ENCODE measurements at regions not wholly inside any gene's neighbourhood (a gene's known extent, or its start where the extent isn't known, plus 50 kb on each side); places are given as distances from the start of the nearest gene placed in this dataset.
A peak's percentile ranks its signal among the peaks of the same experiment; 100 is the strongest.

DNA sequence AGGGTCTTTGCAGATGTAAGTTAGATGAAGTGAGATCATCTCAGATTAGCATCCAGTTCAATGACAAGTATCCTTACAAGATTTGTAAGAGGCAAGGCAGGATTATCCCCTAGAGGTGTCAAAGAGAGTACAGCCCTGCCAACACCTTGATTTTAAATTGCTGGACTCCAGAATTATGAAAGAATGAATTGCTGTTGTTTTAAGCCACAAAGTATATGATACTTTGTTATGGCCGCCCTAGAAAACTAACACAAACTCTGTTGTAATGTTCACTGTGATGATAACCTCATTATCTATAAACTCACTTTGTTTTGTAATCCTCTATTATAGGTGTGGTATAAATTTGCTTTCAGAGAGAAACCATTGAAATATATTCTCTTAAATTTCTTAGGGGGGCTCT, 249.0 kb upstream of the SPOPL start:
- Histone ChIP-seq H3K4me3 (no peak overlapping the region), H3K4me2 (no peak overlapping the region), H3K9me3 (no peaks in the 10 kb centered on the region), H3K4me1 (no peaks in the 10 kb centered on the region), H3K27ac (no peak overlapping the region)
- no peak for ATAC-seq
- no peak for TF ChIP-seq KDM1A (IDR thresholded peaks at IDR 0.05; ENCODE audit: low read depth)
- no peak for FAIRE-seq
- ChIA-PET POLR2A (no interaction called here), CTCF (no interaction called here)
- WGBS (ENCODE audit: missing lambda C conversion rate), result 83% methylated on average over 1 of the region's 1 CpG
- no peak for DNase-seq (ENCODE audit: low read depth in 1 of 2, low spot score in 1 of 2)

DNA sequence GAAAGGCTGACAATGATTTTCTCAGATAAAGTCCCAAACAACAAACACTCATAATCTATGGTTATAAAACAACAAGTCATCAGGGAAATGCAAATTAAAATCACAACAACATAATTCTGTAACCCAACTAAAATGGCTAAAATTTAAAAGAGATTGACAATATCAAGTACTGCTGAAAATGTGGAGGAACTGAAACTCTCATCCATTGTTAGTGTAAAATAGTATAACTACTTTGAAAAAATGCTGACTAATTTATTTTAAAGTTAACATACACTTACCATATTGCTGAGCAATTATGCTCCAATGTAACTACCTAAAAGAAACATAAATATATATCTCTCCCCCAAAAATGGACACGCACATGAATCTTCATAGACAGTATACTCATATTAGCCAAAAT, 245.9 kb upstream of the SPOPL start:
- DNase-seq (ENCODE audit: low read depth in 1 of 2, low spot score in 1 of 2) (no peak), FAIRE-seq (no peak), ATAC-seq (no peak)
- WGBS (ENCODE audit: missing lambda C conversion rate), result 89% methylated on average over 1 of the region's 1 CpG
- Histone ChIP-seq H3K4me3 (no peak overlapping the region), H3K4me1 (no peaks in the 10 kb centered on the region), H3K27ac (no peak overlapping the region), H3K4me2 (no peak overlapping the region), H3K9me3 (no peaks in the 10 kb centered on the region)
- TF ChIP-seq FOSL2 (IDR thresholded peaks at IDR 0.05) (no peak), FOSL2 (CRISPR knock-in tag; IDR thresholded peaks at IDR 0.05) (no peak), MAFK (IDR thresholded peaks at IDR 0.05; ENCODE audit: partially characterized antibody) (peak; percentile 92)
- CTCF ChIA-PET, result no interaction called here
- POLR2A ChIA-PET, result no interaction called here

GRCh38 chr2:138267161-138267901, 234.2 kb upstream of the SPOPL start:
- no peak for FAIRE-seq
- 49% methylated on average over 4 of the region's 4 CpGs for WGBS (ENCODE audit: missing lambda C conversion rate)
- Histone ChIP-seq H3K9me3 (no peaks in the 10 kb centered on the region), H3K27ac (peak overlapping the region; percentile 21 to 69; a peak in 3 of 6 replicates), H3K4me1 (peaks cover 14% of the 10 kb centered on the region; the same call in 2 of the 3 replicates), H3K4me2 (peak overlapping the region; percentile 9; the same call in 2 of the 3 replicates), H3K4me3 (no peak overlapping the region)
- CTCF ChIA-PET, result interaction anchor here (1.3 kb wide), 1 partner anchor 35 kb away, joined by 4 read pairs; no protein-coding TSS in a partner anchor
- POLR2A ChIA-PET, result no interaction called here
- 0 out of 2 replicates have a peak, but pooled peaks have one; percentile 41 for TF ChIP-seq JUNB (IDR thresholded peaks at IDR 0.05)
- TF ChIP-seq, protein P1, sequence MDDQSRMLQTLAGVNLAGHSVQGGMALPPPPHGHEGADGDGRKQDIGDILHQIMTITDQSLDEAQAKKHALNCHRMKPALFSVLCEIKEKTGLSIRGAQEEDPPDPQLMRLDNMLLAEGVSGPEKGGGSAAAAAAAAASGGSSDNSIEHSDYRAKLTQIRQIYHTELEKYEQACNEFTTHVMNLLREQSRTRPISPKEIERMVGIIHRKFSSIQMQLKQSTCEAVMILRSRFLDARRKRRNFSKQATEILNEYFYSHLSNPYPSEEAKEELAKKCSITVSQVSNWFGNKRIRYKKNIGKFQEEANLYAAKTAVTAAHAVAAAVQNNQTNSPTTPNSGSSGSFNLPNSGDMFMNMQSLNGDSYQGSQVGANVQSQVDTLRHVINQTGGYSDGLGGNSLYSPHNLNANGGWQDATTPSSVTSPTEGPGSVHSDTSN (IDR thresholded peaks at IDR 0.05), result no peak
- no peak for DNase-seq (ENCODE audit: low read depth in 1 of 2, low spot score in 1 of 2)
- peak; percentile 39 to 59; a peak in 4 of 6 replicates for ATAC-seq

DNA sequence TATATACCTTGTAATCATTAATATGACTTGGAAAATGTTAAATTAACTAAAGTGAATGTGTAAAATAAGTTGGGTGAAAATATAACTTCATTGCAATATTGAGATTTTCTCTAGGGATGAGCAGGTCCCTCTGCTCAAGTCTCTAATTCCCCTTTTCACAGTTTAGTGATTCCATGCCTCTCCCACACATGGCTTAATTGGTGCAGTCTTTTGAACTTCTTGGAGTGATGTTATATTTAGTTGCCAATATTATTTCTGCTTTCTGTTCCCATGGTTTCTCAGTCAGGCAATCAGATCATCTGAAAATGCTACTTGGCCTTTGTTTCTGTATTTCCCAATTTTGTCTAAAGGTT, 233.7 kb upstream of the SPOPL start:
- Histone ChIP-seq H3K4me1 (peaks cover 17% of the 10 kb centered on the region; the same call in 2 of the 3 replicates), H3K27ac (peak overlapping the region in 1 of 2 experiments; percentile 48; a peak in 2 of 6 replicates), H3K9me3 (no peaks in the 10 kb centered on the region), H3K4me3 (no peak overlapping the region), H3K4me2 (no peak overlapping the region)
- POLR2A ChIA-PET, result no interaction called here
- TF ChIP-seq JUNB (IDR thresholded peaks at IDR 0.05) (no peak), CHD4 (IDR thresholded peaks at IDR 0.05; ENCODE audit: borderline replicate concordance) (no peak), NFE2L2 (conservative IDR thresholded peaks at IDR 0.05; ENCODE audit: low read length) (no peak), RCOR1 (IDR thresholded peaks at IDR 0.05; ENCODE audit: low read depth, low read length) (no peak), ESRRA (IDR thresholded peaks at IDR 0.05; ENCODE audit: borderline replicate concordance, low read length) (no peak), CHD2 (IDR thresholded peaks at IDR 0.05; ENCODE audit: low read length, partially characterized antibody) (no peak), NPAS2 (CRISPR knock-in tag; IDR thresholded peaks at IDR 0.05; ENCODE audit: borderline replicate concordance) (no peak), TP53 (CRISPR knock-in tag; IDR thresholded peaks at IDR 0.05) (no peak)
- DNase-seq (ENCODE audit: low read depth in 1 of 2, low spot score in 1 of 2), result no peak
- FAIRE-seq, result no peak
- ATAC-seq, result no peak
- CTCF ChIA-PET, result no interaction called here

DNA sequence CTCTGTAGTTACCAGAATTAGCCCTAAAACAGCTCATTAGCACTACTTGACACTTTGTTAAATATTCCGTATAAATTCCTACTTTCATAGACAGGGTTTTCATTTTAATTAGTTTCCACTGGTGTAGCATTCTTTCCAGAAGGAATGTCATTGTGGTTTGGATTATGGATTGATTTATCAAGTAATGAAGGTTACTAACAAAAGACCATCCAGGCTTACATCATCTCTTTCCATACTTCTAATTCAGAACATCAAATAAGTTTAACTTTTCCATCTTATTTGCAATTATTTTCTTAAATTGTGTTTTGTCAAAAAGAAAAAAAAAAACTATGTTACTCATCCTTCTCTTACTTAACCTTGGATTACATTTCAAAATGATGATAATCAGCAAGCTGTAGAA, 231.8 kb upstream of the SPOPL start:
- FAIRE-seq (no peak), DNase-seq (ENCODE audit: low read depth in 1 of 2, low spot score in 1 of 2) (no peak), ATAC-seq (no peak)
- no peak overlapping the region for H3K4me3 ChIP-seq
- ChIA-PET POLR2A (no interaction called here), CTCF (no interaction called here)
- H3K4me1 ChIP-seq, result peaks cover 29% of the 10 kb centered on the region
- WGBS (ENCODE audit: missing lambda C conversion rate), result 89% methylated on average over 1 of the region's 1 CpG
- TF ChIP-seq ELK1 (IDR thresholded peaks at IDR 0.05; ENCODE audit: low read depth, low read length) (no peak), CHD4 (IDR thresholded peaks at IDR 0.05; ENCODE audit: borderline replicate concordance) (no peak), RAD21 (conservative IDR thresholded peaks at IDR 0.05 in 1 of 2, IDR thresholded peaks at IDR 0.05 in 1 of 2) (no peak), HEYL (CRISPR knock-in tag; IDR thresholded peaks at IDR 0.05) (no peak)
- H3K4me2 ChIP-seq, result no peak overlapping the region
- H3K9me3 ChIP-seq, result 0 out of 3 replicates have a peak, but pooled peaks cover 4% of the 10 kb centered on the region
- H3K27ac ChIP-seq, result no peak overlapping the region

Data from A549 (cell line).